ENCODE measurements at regions not wholly inside any gene's neighbourhood (a gene's known extent, or its start where the extent isn't known, plus 50 kb on each side); places are given as distances from the start of the nearest gene placed in this dataset.

- TF ChIP-seq REST (IDR thresholded peaks at IDR 0.05; ENCODE audit: low read depth) = no peak
- no peak for TF ChIP-seq EZH2phosphoT487 (IDR thresholded peaks at IDR 0.05; ENCODE audit: borderline replicate concordance)
- TF ChIP-seq MAX (IDR thresholded peaks at IDR 0.05) = no peak
- TF ChIP-seq JUND (IDR thresholded peaks at IDR 0.05) = no peak
- no peak for TF ChIP-seq YY1 (IDR thresholded peaks at IDR 0.05; ENCODE audit: extremely low read depth, insufficient replicate concordance, low read depth, low read length)
Observed at GRCh38 chr22:25350551-25350971, 131.1 kb downstream of the CRYBB2 start (continued).

- intact Hi-C loops (cut with micrococcal nuclease) = no loop called here
- peaks cover 0 to 8% of the 10 kb centered on the region in 2 experiments; a peak in 1 of 4 replicates for H3K36me3 ChIP-seq (ENCODE audit: control insufficient read depth in 1 of 2, insufficient read depth in 2 of 2, low read length in 2 of 2)
- RAD21 ChIA-PET (ENCODE audit: low non-redundant PET in 1 of 2, low total read pairs in 2 of 2, uncharacterized antibody in 2 of 2, unreplicated experiment in 2 of 2) = no interaction called here
- H3K27ac ChIP-seq (ENCODE audit: low read depth, low read length) = no peak overlapping the region
- H3K9ac ChIP-seq (ENCODE audit: low read length) = no peak overlapping the region
- no peak overlapping the region for H2AFZ ChIP-seq (ENCODE audit: low read depth, low read length, poor library complexity, severe bottlenecking)
- CTCF ChIA-PET = interaction anchor here (0.7 kb wide), 1 partner anchor 979 kb away, joined by 3 read pairs; no protein-coding TSS in a partner anchor
- no peaks in the 10 kb centered on the region for H3K27me3 ChIP-seq (ENCODE audit: insufficient read depth, low read length)
- no TSS peak for BruUV-seq (replicated peaks)
- H3K4me3 ChIP-seq (replicated peaks in 1 of 2; ENCODE audit: low read depth in 1 of 2, low read length in 2 of 2) = no peak overlapping the region
- ATAC-seq = no peak
- no peaks in the 10 kb centered on the region for H3K79me2 ChIP-seq (ENCODE audit: insufficient read depth, low read length)
- H4K20me1 ChIP-seq (ENCODE audit: insufficient read depth) = no peaks in the 10 kb centered on the region
- DNase-seq (ENCODE audit: low read depth, low spot score) = no peak
- H3K9me3 ChIP-seq (ENCODE audit: control insufficient read depth in 1 of 2, insufficient read depth in 1 of 2, low read depth in 1 of 2, low read length in 2 of 2) = no peaks in the 10 kb centered on the region
- no peaks in the 10 kb centered on the region for H3K4me1 ChIP-seq (ENCODE audit: control insufficient read depth in 1 of 2, insufficient read depth in 2 of 2, low read length in 2 of 2)
- H3K9me2 ChIP-seq (ENCODE audit: insufficient read depth) = no peaks in the 10 kb centered on the region
- no peak overlapping the region for H3K4me2 ChIP-seq (ENCODE audit: low read length)
- POLR2A ChIA-PET = no interaction called here
- TF ChIP-seq EZH2phosphoT487 (IDR thresholded peaks at IDR 0.05; ENCODE audit: borderline replicate concordance) (no peak), JUND (IDR thresholded peaks at IDR 0.05) (no peak), EZH2 (IDR thresholded peaks at IDR 0.05) (no peak), ATF3 (IDR thresholded peaks at IDR 0.05) (no peak), SP1 (IDR thresholded peaks at IDR 0.05; ENCODE audit: low read depth) (no peak), SIN3A (IDR thresholded peaks at IDR 0.05; ENCODE audit: low read depth) (no peak), RAD21 (IDR thresholded peaks at IDR 0.05; ENCODE audit: low read depth) (no peak), SRF (IDR thresholded peaks at IDR 0.05; ENCODE audit: low read depth) (no peak), ELF1 (IDR thresholded peaks at IDR 0.05; ENCODE audit: borderline replicate concordance, low read depth) (no peak), TCF7L2 (IDR thresholded peaks at IDR 0.05; ENCODE audit: borderline replicate concordance, extremely low read depth, insufficient read depth, insufficient read length) (no peak)
Observed at GRCh38 chr22:25351631-25352293, 132.3 kb downstream of the CRYBB2 start.
